ENCODE measurements at regions not wholly inside any gene's neighbourhood (a gene's known extent, or its start where the extent isn't known, plus 50 kb on each side); places are given as distances from the start of the nearest gene placed in this dataset.

DNA sequence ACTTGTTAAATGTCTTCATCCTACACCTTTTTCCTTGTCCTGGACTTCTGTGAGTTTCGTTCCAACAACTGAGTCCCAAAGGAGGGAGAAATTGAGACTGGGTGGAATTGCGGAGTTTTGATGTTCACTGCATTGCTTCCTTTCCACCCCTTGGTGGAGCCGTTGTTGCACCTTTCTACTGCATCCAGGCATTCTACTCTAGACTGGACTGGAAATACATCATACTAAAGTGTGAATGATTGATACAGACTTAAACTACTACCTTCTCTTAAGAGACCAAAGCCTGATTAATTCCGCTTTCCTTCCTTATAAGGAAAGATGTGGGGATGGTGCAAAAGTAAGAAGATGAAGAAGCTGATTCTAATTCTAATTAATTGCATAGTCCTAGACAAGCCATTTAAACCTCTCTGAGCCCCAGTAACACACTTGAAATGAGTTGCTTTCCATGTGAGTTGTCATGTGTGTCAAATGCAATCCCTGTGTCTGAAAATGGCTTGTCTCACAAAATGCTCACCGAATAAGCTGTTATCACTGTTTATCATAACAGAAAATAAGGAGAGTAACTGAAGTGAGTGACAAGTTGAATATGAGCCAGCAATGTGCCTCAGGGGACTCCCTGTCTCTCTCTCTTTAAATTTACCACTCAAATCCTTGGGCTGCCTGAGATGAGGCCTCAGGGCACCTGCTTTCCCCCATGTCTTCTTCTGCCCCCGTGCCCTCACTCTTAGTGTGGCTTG, 338.3 kb upstream of the CHD6 start:
- TF ChIP-seq, protein P1, sequence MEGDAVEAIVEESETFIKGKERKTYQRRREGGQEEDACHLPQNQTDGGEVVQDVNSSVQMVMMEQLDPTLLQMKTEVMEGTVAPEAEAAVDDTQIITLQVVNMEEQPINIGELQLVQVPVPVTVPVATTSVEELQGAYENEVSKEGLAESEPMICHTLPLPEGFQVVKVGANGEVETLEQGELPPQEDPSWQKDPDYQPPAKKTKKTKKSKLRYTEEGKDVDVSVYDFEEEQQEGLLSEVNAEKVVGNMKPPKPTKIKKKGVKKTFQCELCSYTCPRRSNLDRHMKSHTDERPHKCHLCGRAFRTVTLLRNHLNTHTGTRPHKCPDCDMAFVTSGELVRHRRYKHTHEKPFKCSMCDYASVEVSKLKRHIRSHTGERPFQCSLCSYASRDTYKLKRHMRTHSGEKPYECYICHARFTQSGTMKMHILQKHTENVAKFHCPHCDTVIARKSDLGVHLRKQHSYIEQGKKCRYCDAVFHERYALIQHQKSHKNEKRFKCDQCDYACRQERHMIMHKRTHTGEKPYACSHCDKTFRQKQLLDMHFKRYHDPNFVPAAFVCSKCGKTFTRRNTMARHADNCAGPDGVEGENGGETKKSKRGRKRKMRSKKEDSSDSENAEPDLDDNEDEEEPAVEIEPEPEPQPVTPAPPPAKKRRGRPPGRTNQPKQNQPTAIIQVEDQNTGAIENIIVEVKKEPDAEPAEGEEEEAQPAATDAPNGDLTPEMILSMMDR (IDR thresholded peaks at IDR 0.05), result peak; percentile 14 to 41 (median 36)
- TF ChIP-seq POLR2A (IDR thresholded peaks at IDR 0.05), result no peak
- no peak for TF ChIP-seq POLR2AphosphoS5 (IDR thresholded peaks at IDR 0.05)
